ENCODE measurements at regions not wholly inside any gene's neighbourhood (a gene's known extent, or its start where the extent isn't known, plus 50 kb on each side); places are given as distances from the start of the nearest gene placed in this dataset.

DNA sequence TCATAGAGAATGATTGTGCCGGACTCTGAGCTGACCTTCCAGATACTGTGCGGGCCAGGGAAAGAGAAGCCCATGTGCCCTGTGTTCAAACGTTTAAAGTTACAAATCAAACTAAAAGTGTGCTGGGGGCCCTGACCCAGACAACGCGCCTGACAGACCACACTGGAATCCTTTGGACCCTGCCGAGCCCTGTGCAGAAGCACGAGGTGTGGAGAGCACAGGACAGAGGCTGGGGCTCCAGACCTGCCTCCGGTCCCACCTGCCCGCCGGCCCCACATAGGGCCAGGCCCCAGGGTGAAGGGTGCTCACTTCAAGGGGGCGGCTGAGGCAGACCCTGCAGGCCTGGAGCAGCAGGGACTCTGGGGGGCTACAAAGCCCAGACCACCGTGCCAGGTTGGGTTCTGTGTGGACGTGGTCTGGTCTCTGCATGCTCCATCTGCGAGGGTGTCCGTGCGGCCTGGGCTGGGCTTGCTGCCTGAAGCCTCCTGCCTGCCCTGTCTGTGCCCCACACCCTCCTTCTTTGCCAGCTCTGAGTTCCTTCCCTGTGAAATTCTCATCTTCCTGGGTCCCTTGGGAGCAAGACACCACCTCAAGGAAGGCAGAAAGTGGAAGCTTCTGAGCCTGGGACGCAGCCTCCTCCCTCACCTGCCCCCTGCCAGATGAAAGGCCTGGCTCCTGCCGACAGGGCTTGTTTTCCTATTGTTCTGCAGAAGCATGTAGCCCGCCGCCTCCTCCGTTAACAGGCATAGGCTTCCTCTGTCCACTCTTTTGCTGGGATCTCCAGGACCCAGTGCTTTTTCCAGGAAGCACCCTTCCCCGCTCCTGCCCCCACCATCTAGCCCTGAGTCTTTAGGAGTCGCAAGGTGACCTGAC lies 186.2 kb downstream of the ERMARD start:
- no peak for DNase-seq

GRCh38 chr6:169936355-169936975 lies 185.0 kb downstream of the ERMARD start:
- no peak for DNase-seq

DNA sequence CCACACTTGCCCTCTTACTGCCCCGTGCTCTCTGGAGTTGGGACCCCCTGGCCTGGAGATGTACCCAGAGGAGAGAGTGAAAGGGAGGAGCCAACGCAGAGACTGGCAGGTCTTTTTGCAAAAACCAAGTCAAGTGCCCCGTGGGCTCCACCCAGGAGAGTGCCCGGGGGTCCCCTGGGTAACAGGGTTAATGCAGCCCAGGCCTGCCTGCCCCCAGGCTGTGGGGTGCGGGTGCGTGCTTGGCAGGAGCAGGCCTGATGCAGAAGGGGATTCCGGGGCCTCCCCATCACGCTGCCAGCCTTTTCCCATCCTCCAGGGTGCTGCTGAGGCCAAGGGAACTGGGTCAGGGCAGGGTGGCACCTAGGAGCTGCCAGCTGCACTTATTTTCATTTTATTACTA lies 184.4 kb downstream of the ERMARD start:
- DNase-seq, result no peak

DNA sequence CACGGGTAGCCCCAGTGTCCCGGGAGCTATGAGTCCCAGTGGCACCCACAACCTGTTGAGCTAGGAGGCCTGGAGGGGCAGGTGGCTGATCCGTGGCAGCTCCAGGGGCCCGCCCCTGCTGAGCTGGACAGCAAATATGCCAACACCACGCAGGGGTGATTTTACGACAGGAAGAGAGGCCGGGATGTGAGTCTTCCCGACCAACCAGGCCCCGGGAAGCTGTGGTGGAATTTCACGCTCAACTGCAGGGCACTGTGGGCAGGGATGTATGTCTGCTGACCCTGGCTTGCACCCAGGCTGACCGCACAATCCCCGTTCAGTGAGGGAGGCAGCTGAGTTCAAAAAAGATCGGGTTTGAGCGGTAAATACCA lies 183.9 kb downstream of the ERMARD start:
- DNase-seq, result no peak

GRCh38 chr6:169934699-169935347 lies 183.4 kb downstream of the ERMARD start:
- DNase-seq, result peak; percentile 6

- no peak for DNase-seq
Measured at GRCh38 chr6:169933839-169934698, 182.6 kb downstream of the ERMARD start.

DNA sequence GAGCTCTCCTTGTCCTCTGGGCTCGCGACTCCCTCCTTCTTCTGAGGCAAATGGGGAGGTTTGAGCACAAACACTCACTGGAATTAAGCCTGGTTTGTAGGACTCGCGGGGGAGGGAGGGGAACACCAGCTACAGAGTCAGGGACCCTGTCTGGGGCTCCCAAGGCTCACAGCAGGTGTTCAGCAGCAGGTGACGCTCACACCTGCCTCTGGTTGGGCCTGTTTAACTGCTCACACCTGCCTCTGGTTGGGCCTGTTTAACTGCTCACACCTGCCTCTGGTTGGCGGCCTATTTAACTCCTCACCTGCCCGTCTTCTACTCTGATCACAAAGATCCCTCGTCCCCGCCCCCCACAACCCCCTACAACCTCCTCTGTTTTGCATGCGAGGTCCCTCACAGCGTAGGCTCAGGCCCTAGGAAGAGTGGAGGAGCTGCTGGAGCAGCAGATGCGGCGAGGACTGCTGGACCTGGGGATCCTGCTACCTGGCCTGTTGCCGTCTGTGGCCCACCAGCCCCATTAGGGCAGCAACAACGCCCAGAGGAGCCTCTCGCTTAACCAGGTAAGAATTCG lies 181.9 kb downstream of the ERMARD start:
- peak; percentile 91 for DNase-seq

- DNase-seq, result peak; percentile 8
Measured at GRCh38 chr6:169932491-169932890, 181.1 kb downstream of the ERMARD start.

- no peak for DNase-seq
Measured at GRCh38 chr6:169931261-169931660, 179.8 kb downstream of the ERMARD start.

DNA sequence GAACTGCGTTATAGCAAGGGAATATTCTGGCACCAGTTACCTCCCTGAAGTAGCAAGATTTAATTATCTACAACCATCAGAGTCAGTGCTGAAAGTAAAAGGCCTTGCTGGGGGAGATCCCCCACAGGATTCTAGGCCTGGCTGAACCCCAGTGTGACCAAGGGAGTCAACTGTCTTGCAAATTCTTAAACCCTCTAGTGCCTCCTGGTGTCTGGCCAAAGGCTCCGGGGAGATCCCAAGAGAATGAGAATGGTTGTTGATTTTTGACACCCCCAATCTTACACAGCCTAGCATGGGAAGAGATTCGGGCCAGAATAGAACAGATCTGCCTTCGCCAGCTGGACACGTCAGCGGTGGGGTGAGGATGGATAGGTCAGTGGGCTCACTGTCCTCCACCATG lies 179.4 kb downstream of the ERMARD start:
- no peak for DNase-seq

GRCh38 chr6:169927711-169928110 lies 176.3 kb downstream of the ERMARD start:
- DNase-seq, result no peak

- no peak for DNase-seq
Measured at GRCh38 chr6:169926617-169927417, 175.4 kb downstream of the ERMARD start.

GRCh38 chr6:169923468-169924464 lies 172.3 kb downstream of the ERMARD start:
- DNase-seq, result no peak

DNA sequence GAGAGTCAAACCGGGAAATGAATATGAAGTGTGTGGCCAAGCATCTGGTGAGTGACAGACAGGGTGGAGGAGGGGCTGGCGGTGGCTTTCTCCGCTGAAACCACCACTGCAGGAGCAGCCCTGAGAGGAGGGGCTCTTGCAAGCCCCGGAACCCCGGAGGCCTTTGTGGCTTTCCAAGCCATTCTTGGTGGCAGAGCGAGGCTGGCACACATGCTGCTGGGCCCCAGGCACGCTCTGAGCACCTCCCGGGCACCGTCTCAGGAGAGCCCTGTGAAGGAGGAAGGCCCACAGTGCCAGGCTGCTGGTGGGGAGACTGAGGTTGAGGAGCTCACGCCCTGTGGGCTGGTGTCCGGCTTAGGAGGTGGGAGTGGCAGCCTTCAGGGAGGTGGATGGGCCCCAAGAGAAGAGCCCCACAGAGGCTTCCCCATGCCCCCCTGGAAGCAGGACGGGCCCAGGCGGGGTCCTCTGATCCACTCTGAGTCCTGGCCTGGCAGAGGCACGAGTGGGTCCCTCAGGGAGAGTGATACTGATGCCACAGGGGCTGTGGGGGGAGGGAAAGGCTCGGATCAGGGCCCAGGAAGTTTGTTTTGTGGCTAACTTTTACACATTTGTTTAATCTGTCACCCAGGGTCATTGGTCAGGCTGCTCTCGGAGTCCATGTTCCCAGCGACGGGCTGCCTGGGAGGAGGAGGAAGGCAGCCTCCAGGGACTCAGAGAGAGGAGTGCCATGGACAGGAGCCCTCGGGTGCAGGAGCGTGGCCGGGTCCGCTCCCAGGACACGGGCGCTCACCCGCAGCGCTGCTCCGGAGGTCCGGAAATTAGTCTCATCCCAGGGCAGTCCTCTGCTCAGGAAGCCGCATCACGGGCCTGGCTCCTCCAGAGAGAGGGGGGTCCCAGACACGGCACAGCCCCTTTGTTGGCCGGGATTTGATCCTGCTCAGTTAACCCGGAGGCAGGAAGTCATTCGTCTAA lies 170.7 kb downstream of the ERMARD start:
- DNase-seq, result no peak

- DNase-seq, result no peak
Measured at GRCh38 chr6:169921217-169921616, 169.8 kb downstream of the ERMARD start.

- DNase-seq, result no peak
Measured at GRCh38 chr6:169920359-169921020, 169.1 kb downstream of the ERMARD start.

- no peak for DNase-seq
Measured at GRCh38 chr6:169918954-169919549, 167.6 kb downstream of the ERMARD start.

All from NCI-H748 treated with DMSO at 0.1 percent for 48 hours (cell line).